ENCODE measurements at regions not wholly inside any gene's neighbourhood (a gene's known extent, or its start where the extent isn't known, plus 50 kb on each side); places are given as distances from the start of the nearest gene placed in this dataset.

- no peak for TF ChIP-seq CTCF (IDR thresholded peaks at IDR 0.05; ENCODE audit: unreplicated experiment)
- H3K4me3 Mint-ChIP-seq (ENCODE audit: low read depth): no peak overlapping the region
- no peak overlapping the region for H3K27ac Mint-ChIP-seq
- no peaks in the 10 kb centered on the region for H3K36me3 Mint-ChIP-seq (ENCODE audit: insufficient read depth)
- H3K9me3 Mint-ChIP-seq (ENCODE audit: low read depth): no peaks in the 10 kb centered on the region
- H3K27me3 Mint-ChIP-seq: no peaks in the 10 kb centered on the region
- no peak for DNase-seq (ENCODE audit: low spot score, unreplicated experiment)
- H3K4me1 Mint-ChIP-seq (ENCODE audit: low read depth): no peaks in the 10 kb centered on the region
Observed at GRCh38 chr13:76762721-76763120, 123.5 kb downstream of the KCTD12 start.

GRCh38 chr13:76759877-76760276 is 126.3 kb downstream of the KCTD12 start:
- no peak overlapping the region for H3K4me3 Mint-ChIP-seq (ENCODE audit: low read depth)
- TF ChIP-seq CTCF (IDR thresholded peaks at IDR 0.05; ENCODE audit: unreplicated experiment): no peak
- H3K36me3 Mint-ChIP-seq (ENCODE audit: insufficient read depth): no peaks in the 10 kb centered on the region
- no peak overlapping the region for H3K27ac Mint-ChIP-seq
- no peaks in the 10 kb centered on the region for H3K27me3 Mint-ChIP-seq
- H3K4me1 Mint-ChIP-seq (ENCODE audit: low read depth): no peaks in the 10 kb centered on the region
- no peak for DNase-seq (ENCODE audit: low spot score, unreplicated experiment)
- H3K9me3 Mint-ChIP-seq (ENCODE audit: low read depth): no peaks in the 10 kb centered on the region

GRCh38 chr13:76758738-76759137 is 127.5 kb downstream of the KCTD12 start:
- TF ChIP-seq CTCF (IDR thresholded peaks at IDR 0.05; ENCODE audit: unreplicated experiment): no peak
- no peaks in the 10 kb centered on the region for H3K27me3 Mint-ChIP-seq
- H3K4me1 Mint-ChIP-seq (ENCODE audit: low read depth): no peaks in the 10 kb centered on the region
- no peaks in the 10 kb centered on the region for H3K9me3 Mint-ChIP-seq (ENCODE audit: low read depth)
- H3K27ac Mint-ChIP-seq: no peak overlapping the region
- H3K4me3 Mint-ChIP-seq (ENCODE audit: low read depth): no peak overlapping the region
- no peak for DNase-seq (ENCODE audit: low spot score, unreplicated experiment)
- no peaks in the 10 kb centered on the region for H3K36me3 Mint-ChIP-seq (ENCODE audit: insufficient read depth)

- Mint-ChIP-seq H3K4me1 (ENCODE audit: low read depth) (no peaks in the 10 kb centered on the region), H3K36me3 (ENCODE audit: insufficient read depth) (no peaks in the 10 kb centered on the region), H3K4me3 (ENCODE audit: low read depth) (no peak overlapping the region), H3K27me3 (no peaks in the 10 kb centered on the region), H3K27ac (no peak overlapping the region), H3K9me3 (ENCODE audit: low read depth) (no peaks in the 10 kb centered on the region)
- DNase-seq (ENCODE audit: low spot score, unreplicated experiment): no peak
- TF ChIP-seq CTCF (IDR thresholded peaks at IDR 0.05; ENCODE audit: unreplicated experiment): no peak
Observed at GRCh38 chr13:76758257-76758656, 127.9 kb downstream of the KCTD12 start.

GRCh38 chr13:76756451-76756850 is 129.8 kb downstream of the KCTD12 start:
- H3K4me3 Mint-ChIP-seq (ENCODE audit: low read depth): no peak overlapping the region
- H3K36me3 Mint-ChIP-seq (ENCODE audit: insufficient read depth): no peaks in the 10 kb centered on the region
- H3K27ac Mint-ChIP-seq: no peak overlapping the region
- DNase-seq (ENCODE audit: low spot score, unreplicated experiment): no peak
- no peak for TF ChIP-seq CTCF (IDR thresholded peaks at IDR 0.05; ENCODE audit: unreplicated experiment)
- no peaks in the 10 kb centered on the region for H3K27me3 Mint-ChIP-seq
- no peaks in the 10 kb centered on the region for H3K4me1 Mint-ChIP-seq (ENCODE audit: low read depth)
- H3K9me3 Mint-ChIP-seq (ENCODE audit: low read depth): no peaks in the 10 kb centered on the region
